WERI-Rb-1 (cell line): ENCODE measurements at regions not wholly inside any gene's neighbourhood (a gene's known extent, or its start where the extent isn't known, plus 50 kb on each side); places are given as distances from the start of the nearest gene placed in this dataset.
A peak's percentile ranks its signal among the peaks of the same experiment; 100 is the strongest.

Experiments used
- DNase-seq: peaks from one replicate; pipeline ENCODE4 v3.0.0-alpha.2; 2020
- H3K27ac ChIP-seq: fragments of 250-450 bp; sonication (Bioruptor Pico); 2 replicates; pipeline ENCODE4 v1.5.1; 2020; ENCODE audit warnings: mild to moderate bottlenecking, moderate library complexity
- H3K27me3 ChIP-seq: fragments of 250-450 bp; sonication (Bioruptor Pico); 2 replicates; pipeline ENCODE4 v1.5.1; 2021; ENCODE audit warnings: mild to moderate bottlenecking, low read depth, moderate library complexity; ENCODE audit not compliant: insufficient read depth, severe bottlenecking
- H3K36me3 ChIP-seq: fragments of 250-450 bp; sonication (Bioruptor Pico); 2 replicates; pipeline ENCODE4 v1.5.1; 2020; ENCODE audit warnings: mild to moderate bottlenecking, moderate library complexity
- H3K4me3 ChIP-seq: 2 replicates; pipeline ENCODE4 v1.5.1; 2011; ENCODE audit warnings: low read depth, mild to moderate bottlenecking, control low read depth, low read length
- H3K9me3 ChIP-seq: fragments of 250-450 bp; sonication (Bioruptor Pico); 2 replicates; pipeline ENCODE4 v1.5.1; 2021; ENCODE audit warnings: mild to moderate bottlenecking, moderate library complexity; ENCODE audit not compliant: severe bottlenecking
- CTCF ChIP-seq: IDR thresholded peaks from 2 replicates; pipeline ENCODE4 v1.5.1; 2011; ENCODE audit warnings: low read depth, mild to moderate bottlenecking, control low read depth, inconsistent platforms, low read length

GRCh38 chr14:76922584-76922983 lies 96.4 kb downstream of the LRRC74A start:
- H3K27ac ChIP-seq: no peak overlapping the region
- H3K27me3 ChIP-seq: no peaks in the 10 kb centered on the region
- no peak overlapping the region for H3K4me3 ChIP-seq
- H3K36me3 ChIP-seq: no peaks in the 10 kb centered on the region
- TF ChIP-seq CTCF: no peak
- H3K9me3 ChIP-seq: no peaks in the 10 kb centered on the region
- no peak for DNase-seq

GRCh38 chr14:76922092-76922491 lies 95.9 kb downstream of the LRRC74A start:
- TF ChIP-seq CTCF: no peak
- DNase-seq: no peak
- Histone ChIP-seq H3K27ac (no peak overlapping the region), H3K36me3 (no peaks in the 10 kb centered on the region), H3K4me3 (no peak overlapping the region), H3K9me3 (no peaks in the 10 kb centered on the region), H3K27me3 (no peaks in the 10 kb centered on the region)

GRCh38 chr14:76921088-76921399 lies 94.8 kb downstream of the LRRC74A start:
- H3K4me3 ChIP-seq: no peak overlapping the region
- DNase-seq: no peak
- H3K27ac ChIP-seq: no peak overlapping the region; the same call in 1 of the 2 replicates
- H3K36me3 ChIP-seq: no peaks in the 10 kb centered on the region
- no peaks in the 10 kb centered on the region for H3K27me3 ChIP-seq
- H3K9me3 ChIP-seq: no peaks in the 10 kb centered on the region
- no peak for TF ChIP-seq CTCF

- Histone ChIP-seq H3K36me3 (no peaks in the 10 kb centered on the region), H3K9me3 (no peaks in the 10 kb centered on the region), H3K27me3 (no peaks in the 10 kb centered on the region), H3K27ac (peak overlapping the region; percentile 43), H3K4me3 (no peak overlapping the region)
- no peak for TF ChIP-seq CTCF
- no peak for DNase-seq
These were observed 94.3 kb downstream of the LRRC74A start for GRCh38 chr14:76920331-76921087.

GRCh38 chr14:76919431-76920330 lies 93.5 kb downstream of the LRRC74A start:
- Histone ChIP-seq H3K9me3 (no peaks in the 10 kb centered on the region), H3K36me3 (no peaks in the 10 kb centered on the region), H3K27ac (peak overlapping the region; percentile 59), H3K27me3 (no peaks in the 10 kb centered on the region), H3K4me3 (peak overlapping the region; percentile 13; the same call in 1 of the 2 replicates)
- DNase-seq: peak; percentile 58
- TF ChIP-seq CTCF: no peak
